Kidney glomerular epithelial cell (primary cell): ENCODE measurements at regions not wholly inside any gene's neighbourhood (a gene's known extent, or its start where the extent isn't known, plus 50 kb on each side); places are given as distances from the start of the nearest gene placed in this dataset.

Experiments used
- DNase-seq: peaks from one replicate; lab custom pipeline; 2025; lab: John Stamatoyannopoulos, UW

DNA sequence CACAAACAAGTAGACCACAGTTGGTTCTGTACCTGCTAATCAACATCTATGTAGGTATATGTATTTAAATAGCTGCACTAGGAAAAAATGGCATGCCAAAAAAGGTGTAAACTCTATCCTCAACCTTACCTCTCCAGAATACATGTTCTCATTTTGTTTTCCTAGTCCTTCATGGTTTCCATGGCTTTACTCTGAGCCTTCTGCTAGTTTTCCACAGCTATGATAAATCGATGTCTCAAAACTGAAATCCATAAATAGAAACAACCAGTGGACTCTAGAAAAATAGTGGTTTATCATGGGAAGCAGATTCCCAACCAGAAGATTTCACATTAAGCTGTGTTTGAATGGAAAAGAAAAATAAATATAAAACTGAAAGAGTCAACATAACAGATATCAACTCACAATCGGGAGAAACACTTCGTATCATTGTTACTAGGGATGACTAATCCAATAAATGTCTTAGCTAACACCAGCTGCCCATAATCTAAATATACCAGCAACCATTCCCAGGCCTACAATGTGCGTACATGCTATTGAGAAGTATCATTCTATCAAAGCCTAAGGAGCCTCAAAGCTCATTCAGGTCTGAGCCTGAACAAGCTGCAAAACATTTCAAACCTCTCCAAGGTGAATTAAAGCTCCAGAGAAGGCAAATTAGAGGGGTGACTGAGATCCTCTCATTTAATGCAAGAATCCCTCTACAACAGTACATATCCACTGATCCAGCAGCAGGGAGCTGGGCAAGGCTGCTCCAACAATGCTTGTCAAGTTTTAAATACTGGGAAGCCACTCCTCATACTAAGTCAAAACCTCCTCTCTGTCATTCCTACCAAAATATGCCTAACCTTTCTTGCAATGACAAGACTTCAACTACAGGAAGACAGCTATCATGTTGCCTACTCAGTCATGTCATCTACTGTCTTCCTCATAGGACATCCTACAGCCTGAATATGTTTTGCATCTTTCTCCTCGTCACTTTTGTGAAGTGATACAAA, 90.2 kb downstream of the KCTD12 start:
- no peak for DNase-seq

DNA sequence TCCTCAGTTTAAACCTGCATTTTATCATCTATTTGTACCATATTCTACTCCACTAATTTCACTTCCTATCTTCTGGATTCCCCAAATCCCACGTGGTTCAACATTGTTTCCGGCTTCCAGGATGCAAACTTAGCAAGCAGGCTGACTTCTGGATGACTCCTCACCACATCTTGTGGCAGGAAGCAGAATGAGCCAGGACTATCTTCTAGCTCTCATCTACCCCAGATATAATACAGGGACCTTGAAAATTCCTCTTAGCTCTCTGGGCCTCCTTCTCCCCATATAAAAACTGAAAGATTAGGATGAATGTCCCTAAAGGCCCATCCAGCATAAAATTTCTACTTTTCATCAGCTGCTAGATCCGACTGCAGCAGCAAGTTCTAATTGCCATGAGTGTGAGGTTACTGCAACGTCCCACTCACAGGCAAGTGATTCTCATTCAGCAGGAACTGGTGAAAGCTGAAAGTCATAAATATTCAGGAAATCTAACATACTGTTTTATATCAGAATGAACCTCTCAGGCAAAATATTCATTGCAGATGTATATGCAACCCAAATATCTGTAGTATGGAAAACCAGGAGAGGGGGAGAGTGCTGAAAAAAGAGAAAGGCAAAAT, 93.4 kb downstream of the KCTD12 start:
- no peak for DNase-seq

DNA sequence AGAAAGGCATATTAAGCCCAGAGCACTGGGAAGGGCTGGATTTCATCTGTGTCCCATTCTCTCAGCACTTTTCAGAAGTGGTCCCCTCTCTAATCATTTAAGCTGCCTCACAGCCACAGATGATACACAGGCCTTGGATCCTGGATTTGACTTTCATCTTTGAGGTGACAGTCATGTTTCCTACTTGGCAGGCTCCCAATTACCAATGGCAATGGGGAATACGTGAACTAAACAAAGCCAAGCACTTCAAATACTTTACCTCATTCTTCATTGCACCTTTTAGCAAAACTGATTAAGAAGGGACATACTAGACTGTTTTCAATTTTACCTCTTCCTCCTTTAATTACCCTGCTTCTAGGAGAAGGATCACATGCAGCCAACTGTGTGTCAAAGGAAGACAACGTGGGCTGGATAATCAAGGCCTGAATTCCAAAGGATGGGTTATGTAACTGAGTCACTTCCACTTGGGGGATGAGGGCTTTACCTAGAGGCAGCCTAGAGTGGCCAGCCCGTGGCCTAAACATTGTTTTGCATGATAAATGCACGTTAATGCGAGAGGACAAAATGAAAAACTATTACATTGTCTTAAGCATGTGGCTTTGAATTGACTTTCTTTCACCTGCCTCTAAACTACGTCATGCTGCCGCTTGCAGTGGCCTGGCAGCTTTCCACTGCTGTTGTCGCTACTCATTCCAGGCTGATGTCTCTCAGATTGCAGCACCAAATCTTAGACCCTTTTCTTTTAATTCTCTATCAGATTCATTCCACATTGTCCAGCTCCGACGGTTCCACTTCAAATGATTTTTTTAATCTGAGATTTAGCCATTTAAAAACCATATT, 95.0 kb downstream of the KCTD12 start:
- peak; percentile 11 for DNase-seq

DNA sequence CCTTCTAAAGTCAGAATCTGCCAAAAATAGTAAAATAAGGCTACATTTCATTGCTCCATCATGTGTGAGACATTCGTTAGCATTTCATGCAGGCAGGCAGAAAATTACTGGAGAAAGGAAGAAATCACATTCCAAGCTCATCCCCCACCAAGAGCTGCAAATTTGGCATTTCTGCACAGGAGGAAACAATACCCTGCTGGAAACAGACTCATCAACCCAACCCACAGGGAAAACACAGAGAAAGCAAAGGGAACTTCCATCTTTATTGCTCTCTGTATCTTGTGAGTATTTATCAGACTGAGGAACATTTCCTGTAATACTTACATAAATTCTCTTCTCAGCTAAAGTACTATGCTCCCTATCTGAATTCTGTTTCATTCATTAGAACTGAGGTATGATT, 95.7 kb downstream of the KCTD12 start:
- peak; percentile 21 for DNase-seq

DNA sequence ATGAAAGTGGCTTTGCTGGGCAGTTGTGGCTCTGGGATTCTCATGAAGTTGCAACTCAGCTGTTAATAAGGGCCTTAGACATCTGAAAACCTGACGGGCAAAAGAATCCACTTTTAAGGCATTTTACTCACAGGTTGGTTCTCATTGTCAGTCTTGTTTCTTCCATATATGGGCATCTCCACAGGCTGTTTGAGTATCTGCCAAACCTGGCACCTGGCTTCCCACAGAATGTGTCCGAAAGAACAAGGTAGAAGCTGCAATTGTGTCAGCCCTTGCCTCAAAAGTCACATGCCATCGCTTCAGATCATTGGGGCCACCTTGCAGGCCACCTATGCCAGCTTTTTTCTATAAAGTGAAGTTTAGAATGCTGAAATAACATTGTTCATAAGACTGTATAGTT, 102.4 kb downstream of the KCTD12 start:
- no peak for DNase-seq

DNA sequence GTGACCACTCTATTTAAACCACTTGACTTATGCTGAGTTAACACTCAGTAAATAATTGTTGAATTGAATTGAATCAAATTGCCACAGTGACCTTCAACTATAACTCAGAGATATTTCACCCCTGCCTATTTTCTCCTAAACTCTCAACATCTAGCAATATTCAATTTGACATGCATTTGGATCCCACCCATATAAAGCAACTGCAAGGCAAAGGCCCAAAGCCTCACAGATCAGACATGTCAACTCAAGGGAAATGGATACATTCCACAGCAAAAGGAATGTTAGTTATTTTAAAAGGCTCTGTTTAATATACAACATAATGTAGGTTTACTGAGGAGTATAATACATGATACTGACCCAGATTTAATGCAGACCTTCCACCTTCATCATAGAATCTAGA, 107.4 kb downstream of the KCTD12 start:
- no peak for DNase-seq

DNA sequence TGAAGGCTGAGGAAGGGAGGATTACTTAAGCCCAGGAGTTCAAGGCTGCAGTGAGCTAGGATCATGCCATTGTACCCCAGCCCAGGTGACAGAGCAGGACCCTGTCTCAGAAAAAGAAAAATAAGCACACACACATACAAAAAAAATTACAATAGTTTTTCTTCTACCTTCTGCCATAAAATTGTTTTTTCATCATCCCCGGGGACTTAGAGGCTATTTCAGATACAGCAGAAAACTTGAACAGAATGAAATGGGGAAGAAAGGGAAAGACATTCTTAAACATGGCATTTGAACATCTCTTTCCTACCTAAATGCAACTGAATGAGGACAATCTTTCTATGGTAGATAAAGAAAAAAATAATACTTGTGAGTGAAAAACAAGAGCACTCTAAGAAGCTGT, 109.1 kb downstream of the KCTD12 start:
- DNase-seq = no peak

DNA sequence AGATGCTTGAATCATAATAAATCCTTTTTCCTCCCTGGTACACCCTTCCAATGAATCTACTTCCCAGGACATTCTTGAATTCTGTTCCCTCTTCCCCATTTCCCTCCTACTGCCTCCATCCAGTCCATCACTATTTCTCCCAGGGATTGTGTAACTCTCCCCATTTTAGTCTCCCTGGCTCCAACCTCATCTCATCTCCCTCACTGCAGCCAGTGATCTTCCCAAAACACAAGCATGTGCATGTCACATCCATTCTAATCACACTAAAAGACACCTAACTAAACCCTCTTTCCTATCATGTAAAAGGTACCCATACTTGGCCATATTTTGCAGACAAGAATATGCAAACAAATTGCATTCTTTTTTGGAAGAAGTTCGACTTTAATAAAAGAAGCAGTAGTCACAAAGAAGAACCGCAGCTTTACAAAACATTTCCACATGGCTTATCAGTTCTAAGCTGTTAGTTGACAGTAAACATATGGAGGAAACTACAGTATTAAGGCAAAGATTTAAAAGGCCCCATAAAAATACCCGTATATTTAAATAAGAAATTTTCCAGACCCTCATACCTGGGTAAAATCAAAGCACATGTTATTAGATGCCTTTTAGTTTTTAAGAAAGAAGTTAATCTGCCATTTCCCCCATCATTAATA, 111.0 kb downstream of the KCTD12 start:
- no peak for DNase-seq

DNA sequence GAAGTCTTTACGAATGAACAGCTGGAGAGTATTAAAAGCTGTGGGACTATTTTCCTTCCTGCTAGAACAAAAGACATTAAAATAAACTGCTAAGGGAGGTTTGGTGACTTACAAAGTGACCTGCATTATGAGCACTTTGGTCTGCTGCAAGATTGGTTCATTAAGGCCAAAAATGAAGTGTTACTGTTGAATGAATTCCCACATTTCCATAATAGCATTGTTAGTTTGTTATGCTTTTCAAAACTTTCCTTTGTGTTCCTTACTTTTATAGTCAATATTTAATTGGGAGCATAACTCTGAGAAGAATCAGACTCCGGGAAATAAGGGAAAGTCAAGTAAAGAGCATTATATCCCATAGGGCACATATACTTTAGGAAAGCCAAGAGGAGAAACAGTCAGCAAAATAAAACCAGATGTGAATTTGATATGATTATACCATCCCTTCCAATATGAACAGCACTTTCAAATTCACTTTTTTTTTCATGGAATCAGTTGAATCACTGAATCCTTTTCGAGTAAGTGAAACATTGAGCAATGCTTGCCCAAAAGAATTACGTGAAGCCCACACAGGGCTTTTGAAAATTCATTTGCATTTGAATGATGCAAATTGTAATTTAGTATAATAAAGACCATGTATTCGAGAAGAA, 112.6 kb downstream of the KCTD12 start:
- DNase-seq = no peak

DNA sequence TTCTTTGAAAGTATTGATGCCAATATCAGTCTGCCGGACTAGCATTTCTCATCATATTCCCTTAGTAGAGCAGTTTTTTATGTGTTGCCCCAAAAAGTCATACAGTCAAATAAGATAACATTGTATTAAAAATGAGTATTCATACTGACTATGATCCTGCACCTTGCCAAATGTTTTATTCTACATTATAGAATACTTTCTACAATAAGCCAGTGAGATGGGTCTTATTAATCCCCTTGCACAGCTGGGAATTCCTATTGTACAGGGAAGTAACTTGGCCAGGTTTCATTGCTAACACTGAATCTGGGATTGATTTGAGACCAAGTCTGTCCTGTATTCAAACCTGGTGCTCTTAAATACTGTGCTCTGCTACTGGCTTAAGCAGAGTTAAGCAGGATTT, 114.0 kb downstream of the KCTD12 start:
- no peak for DNase-seq

DNA sequence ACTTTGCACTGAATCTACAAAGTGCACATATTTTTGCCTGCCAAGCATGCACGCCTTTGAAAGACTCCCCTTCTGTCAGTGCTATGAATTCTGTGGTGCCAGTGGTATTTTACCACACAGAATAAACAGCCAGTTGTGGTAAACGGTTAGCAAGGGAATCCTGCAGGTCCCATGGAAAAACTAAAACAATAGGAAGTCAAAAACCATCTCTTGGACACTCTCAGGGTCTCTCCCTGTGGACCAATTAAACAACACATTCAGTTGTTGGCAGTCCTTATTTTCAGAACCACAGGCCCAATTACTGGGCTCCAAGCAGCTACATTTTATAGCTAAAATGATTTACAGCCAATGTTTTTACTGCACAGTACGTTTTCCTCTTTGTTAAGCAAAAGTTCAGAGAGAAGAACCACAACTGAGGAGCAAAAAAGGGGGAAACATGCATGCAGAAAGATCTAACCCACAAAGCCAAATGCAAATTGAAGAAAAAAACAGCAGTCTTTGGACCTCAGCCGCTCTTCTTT, 116.9 kb downstream of the KCTD12 start:
- no peak for DNase-seq

DNA sequence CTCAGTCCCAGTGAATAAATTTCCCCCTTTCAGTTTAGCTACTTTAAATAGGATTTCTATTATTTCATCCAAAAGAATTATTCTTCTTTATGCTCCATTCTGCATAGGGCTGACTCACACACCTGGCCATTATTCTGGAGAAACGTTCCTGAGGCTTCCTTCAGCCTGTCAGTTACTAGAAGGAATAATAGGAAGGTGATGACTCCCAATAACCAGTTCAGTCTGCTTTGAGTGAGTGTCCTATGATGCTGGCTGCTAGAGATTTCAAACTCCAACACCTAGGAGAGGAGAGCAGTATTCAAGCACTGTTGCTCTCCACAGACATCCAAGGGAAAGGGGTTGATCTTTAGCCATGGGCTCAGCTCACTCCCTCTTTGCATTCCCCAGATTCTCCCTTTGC, 117.8 kb downstream of the KCTD12 start:
- no peak for DNase-seq

DNA sequence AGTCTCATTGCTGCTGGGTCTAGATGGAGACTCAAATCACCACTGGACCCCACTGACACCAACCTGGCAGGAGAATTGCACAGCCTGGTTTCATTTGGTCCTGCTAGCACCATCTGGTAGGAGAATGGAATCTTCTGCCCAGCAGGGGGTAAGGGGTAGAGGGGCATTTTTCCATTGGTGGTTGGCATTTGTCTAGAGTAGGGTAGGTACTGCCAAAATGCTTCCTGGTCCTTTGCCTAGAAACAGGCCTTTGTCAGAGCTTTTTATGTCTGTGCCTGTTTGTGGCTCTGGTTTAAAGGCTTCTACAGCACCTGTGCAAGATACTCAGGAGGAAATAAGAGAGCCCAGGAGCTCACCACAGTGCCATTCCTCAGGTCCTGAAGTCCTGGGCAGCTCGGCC, 121.3 kb downstream of the KCTD12 start:
- no peak for DNase-seq

DNA sequence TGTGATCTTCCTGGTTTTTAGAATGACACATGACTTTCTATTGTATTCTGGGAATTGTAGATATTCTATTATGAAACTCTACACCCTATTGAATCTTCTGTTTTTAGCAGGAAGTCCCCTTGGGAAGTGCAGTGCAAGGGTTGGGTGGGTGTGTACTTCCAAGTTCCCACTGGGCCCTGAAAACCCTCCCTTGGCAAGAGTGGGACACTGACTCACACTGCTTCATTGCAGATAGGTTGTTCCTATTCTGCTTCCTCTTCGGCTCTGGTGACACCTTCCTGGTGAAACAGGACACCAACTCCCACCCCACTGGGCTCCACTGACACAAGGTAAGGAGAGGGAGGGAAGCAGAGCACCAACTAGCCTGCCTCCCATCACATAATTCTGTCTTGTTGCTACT, 121.8 kb downstream of the KCTD12 start:
- no peak for DNase-seq

DNA sequence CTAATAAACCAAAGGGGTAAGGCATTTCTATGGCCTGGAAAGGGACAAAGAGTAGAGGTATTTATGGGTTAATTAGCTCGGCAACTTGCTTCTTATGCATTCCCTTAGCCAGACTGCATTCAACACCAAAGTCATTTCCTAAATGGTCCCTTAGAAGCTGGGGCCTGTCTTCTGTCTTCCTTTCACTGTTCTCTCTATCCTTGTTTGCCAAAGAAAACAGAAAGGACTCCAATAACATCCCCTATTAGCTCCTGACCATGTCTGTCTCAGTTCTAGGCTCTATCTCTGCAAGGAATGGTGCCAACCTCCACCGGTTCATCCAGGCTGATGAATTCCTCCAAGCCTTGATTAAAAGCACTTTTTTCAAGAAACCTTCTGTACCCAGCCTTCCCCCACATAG, 123.5 kb downstream of the KCTD12 start:
- no peak for DNase-seq

DNA sequence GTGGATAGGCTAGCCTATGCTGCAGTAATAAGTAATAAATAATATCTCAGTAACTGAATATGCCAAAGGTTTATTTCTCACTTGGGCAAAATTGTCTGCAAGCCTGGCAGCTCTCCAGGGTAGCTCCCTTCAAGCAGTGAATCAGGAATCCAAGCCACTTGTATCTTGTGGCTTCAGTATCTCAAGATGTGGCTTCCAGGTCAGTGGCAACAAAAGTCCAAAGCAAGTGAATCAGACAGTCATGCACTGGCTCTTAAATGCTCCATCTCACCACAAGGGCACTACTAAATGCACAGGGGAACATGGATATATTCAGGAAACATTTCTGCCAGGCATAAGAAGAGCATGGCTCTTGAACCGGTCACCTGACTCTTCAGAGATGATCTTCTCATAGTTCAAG, 126.3 kb downstream of the KCTD12 start:
- no peak for DNase-seq

DNA sequence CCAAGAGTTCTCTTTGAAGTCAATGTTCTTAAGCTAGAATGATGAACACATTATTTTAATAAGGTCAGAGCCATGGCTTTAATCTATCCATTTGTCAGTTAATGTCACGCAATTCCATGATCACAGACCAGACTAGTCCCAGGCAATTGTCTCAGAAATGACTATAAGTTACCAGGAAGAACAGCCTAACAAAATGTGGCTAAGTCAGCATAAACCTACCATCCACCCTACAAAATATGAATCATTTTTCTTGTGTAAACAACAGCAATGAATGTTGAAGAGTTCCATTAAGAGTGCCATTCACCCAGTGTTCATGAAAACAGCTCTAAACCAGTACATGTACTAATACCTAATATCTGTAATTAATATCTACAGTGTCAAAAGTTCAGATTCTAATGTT, 127.5 kb downstream of the KCTD12 start:
- no peak for DNase-seq

DNA sequence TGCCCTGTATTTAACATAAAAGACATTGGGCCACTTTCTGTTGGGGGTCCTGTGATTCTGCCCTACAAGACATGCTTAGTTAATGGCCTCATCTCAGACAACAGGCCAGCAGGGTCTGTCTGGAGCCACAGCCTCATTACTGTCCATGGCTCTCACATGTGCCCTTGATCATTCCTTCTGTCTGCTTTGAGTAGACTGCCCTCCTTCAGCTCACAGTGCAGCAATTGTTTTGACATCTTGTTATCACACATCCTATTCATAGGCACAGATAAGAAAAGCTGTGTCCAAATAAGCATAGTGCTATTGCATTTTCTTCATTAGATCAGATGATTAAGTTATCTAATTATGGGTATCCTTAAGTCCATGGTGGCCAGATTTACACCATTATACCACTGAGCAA, 127.9 kb downstream of the KCTD12 start:
- DNase-seq = no peak

DNA sequence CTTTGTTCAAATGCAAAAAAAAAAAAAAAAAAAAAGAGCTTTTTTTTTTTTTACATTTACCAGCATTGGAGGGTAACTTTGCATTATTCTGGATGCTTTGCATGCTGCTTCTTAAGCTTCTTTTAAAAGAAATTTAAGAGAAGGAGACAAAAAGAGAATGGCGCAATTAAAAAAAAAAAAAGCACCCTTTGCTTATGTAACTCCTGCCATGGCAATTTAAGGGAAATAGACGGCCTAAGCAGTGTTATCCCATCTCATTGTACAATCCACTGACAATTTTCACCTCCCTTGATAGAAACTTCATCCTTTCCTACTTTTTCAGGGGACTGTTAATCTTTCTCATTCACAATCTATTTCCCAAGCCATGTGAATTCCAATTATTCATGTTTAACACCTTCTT, 129.8 kb downstream of the KCTD12 start:
- DNase-seq = no peak

DNA sequence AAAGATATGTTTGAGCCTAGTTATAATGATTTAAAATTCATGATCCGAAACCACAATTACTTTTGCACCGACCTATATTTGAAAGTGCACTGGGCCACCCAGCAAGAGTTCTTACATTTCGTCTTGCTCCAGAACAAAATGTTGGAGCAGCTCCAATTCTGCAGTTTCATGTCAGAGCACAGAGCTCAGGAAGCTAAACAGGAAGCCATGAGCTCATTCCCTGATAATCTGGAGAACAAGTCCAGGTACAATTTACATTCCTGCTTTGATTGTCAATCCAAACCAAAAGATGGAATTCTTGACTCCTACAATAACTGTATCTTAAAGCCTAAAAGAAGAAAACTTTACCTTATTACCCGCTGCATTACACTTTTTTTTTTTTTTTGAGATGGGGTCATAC, 131.8 kb downstream of the KCTD12 start:
- no peak for DNase-seq

DNA sequence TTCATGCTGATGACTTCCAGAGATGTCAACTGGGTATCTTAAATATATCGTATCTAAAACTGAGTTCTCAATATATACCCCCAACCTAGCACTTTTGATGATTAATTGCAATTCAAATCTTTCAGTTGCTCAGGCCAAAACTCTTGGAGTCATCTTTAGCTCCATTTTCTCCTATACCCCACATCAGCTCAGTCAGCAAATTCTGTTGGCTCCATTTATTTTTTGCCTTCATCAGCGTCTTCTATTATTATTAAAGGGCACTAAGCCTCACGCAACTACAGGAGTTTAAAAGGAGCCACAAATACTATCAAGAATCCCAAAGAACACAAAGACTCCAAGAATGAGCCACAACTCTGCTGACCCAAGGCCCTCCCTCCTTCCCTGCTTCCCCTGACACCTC, 134.9 kb downstream of the KCTD12 start:
- DNase-seq = no peak
